SK-N-SH treated with all-trans-retinoic acid at 6 μM for 48 hours (cell line): ENCODE measurements at regions not wholly inside any gene's neighbourhood (a gene's known extent, or its start where the extent isn't known, plus 50 kb on each side); places are given as distances from the start of the nearest gene placed in this dataset.

Experiments used
- ATAC-seq: fragments of 200-7000 bp; cut with Tn5 transposase; 3 replicates; pipeline ENCODE4 v1.9.1; 2020; ENCODE audit warnings: mild to moderate bottlenecking, moderate library complexity
- ARNTL ChIP-seq: fragments of 450-650 bp; formaldehyde crosslinking; IDR thresholded peaks from 2 replicates; pipeline ENCODE4 v1.5.0; 2020; ENCODE audit warnings: low read depth, mild to moderate bottlenecking, moderate library complexity, borderline replicate concordance
- BACH2 ChIP-seq: fragments of 250-450 bp; sonication (Bioruptor Pico); IDR thresholded peaks from 2 replicates; pipeline ENCODE4 v1.9.0; 2021; ENCODE audit warnings: mild to moderate bottlenecking, borderline replicate concordance
- CREB5 ChIP-seq: fragments of 250-450 bp; sonication (Bioruptor Pico); IDR thresholded peaks from 2 replicates; pipeline ENCODE4 v1.5.1; 2020; ENCODE audit warnings: low read depth, mild to moderate bottlenecking, moderate library complexity
- CSDC2 ChIP-seq: fragments of 250-450 bp; sonication (Bioruptor Pico); IDR thresholded peaks from 2 replicates; pipeline ENCODE4 v1.5.0; 2020; ENCODE audit warnings: mild to moderate bottlenecking, moderate library complexity
- ESRRG ChIP-seq: fragments of 250-450 bp; sonication (Bioruptor Pico); IDR thresholded peaks from 2 replicates; pipeline ENCODE4 v1.6.1; 2021; ENCODE audit warnings: mild to moderate bottlenecking
- GLIS3 ChIP-seq: fragments of 250-450 bp; sonication (Bioruptor Pico); IDR thresholded peaks from 2 replicates; pipeline ENCODE4 v1.5.0; 2020; ENCODE audit warnings: mild to moderate bottlenecking, moderate library complexity
- ISL1 ChIP-seq: fragments of 250-450 bp; sonication (Bioruptor Pico); IDR thresholded peaks from 2 replicates; pipeline ENCODE4 v2.1.2; 2022; ENCODE audit warnings: mild to moderate bottlenecking, moderate library complexity
- OSR1 ChIP-seq: fragments of 250-450 bp; sonication (Bioruptor Pico); IDR thresholded peaks from 2 replicates; pipeline ENCODE4 v1.8.0; 2022; ENCODE audit warnings: moderate library complexity, mild to moderate bottlenecking, inconsistent platforms
- PATZ1 ChIP-seq: fragments of 250-450 bp; sonication (Bioruptor Pico); IDR thresholded peaks from 2 replicates; pipeline ENCODE4 v1.8.0; 2020; ENCODE audit warnings: mild to moderate bottlenecking, moderate library complexity, borderline replicate concordance
- PPARA ChIP-seq: fragments of 250-450 bp; sonication (Bioruptor Pico); IDR thresholded peaks from 2 replicates; pipeline ENCODE4 v1.5.0; 2020; ENCODE audit warnings: mild to moderate bottlenecking, borderline replicate concordance
- SNAI2 ChIP-seq: fragments of 250-450 bp; sonication (Bioruptor Pico); IDR thresholded peaks from 2 replicates; pipeline ENCODE4 v1.5.0; 2020; ENCODE audit warnings: mild to moderate bottlenecking, moderate library complexity
- TCF4 ChIP-seq: fragments of 250-450 bp; sonication (Bioruptor Pico); IDR thresholded peaks from 2 replicates; pipeline ENCODE4 v1.8.0; 2021; ENCODE audit warnings: mild to moderate bottlenecking, moderate library complexity, borderline replicate concordance
- TOX ChIP-seq: fragments of 250-450 bp; sonication (Bioruptor Pico); IDR thresholded peaks from 2 replicates; pipeline ENCODE4 v1.8.0; 2021; ENCODE audit warnings: mild to moderate bottlenecking, moderate library complexity, borderline replicate concordance
- TSHZ2 ChIP-seq: fragments of 250-450 bp; sonication (Bioruptor Pico); IDR thresholded peaks from 2 replicates; pipeline ENCODE4 v1.5.0; 2020; ENCODE audit warnings: mild to moderate bottlenecking, moderate library complexity
- ZC3H10 ChIP-seq: fragments of 250-450 bp; sonication (Bioruptor Pico); IDR thresholded peaks from 2 replicates; pipeline ENCODE4 v1.5.1; 2021; ENCODE audit warnings: mild to moderate bottlenecking, moderate library complexity
- ZFP3 ChIP-seq: fragments of 250-450 bp; sonication (Bioruptor Pico); IDR thresholded peaks from 2 replicates; pipeline ENCODE4 v1.5.0; 2020; ENCODE audit warnings: mild to moderate bottlenecking, moderate library complexity
- ZFP30 ChIP-seq: fragments of 450-650 bp; formaldehyde crosslinking; IDR thresholded peaks from 2 replicates; pipeline ENCODE4 v1.5.0; 2022; ENCODE audit warnings: mild to moderate bottlenecking, moderate library complexity
- ZNF565 ChIP-seq: fragments of 450-650 bp; formaldehyde crosslinking; conservative IDR thresholded peaks from 2 replicates; pipeline ENCODE4 v1.5.0; 2020; ENCODE audit warnings: low read depth, mild to moderate bottlenecking, moderate library complexity
- ZNF70 ChIP-seq: fragments of 450-650 bp; formaldehyde crosslinking; IDR thresholded peaks from 2 replicates; pipeline ENCODE4 v1.5.0; 2020; ENCODE audit warnings: mild to moderate bottlenecking, moderate library complexity
- ZNF8 ChIP-seq: fragments of 450-650 bp; formaldehyde crosslinking; IDR thresholded peaks from 2 replicates; pipeline ENCODE4 v1.5.0; 2020; ENCODE audit warnings: mild to moderate bottlenecking, moderate library complexity
- TF ChIP-seq, protein P1 (sequence below): fragments of 250-450 bp; sonication (Bioruptor Pico); IDR thresholded peaks from 2 replicates; pipeline ENCODE4 v1.8.0; 2021; ENCODE audit warnings: low read depth, mild to moderate bottlenecking, moderate library complexity, borderline replicate concordance

DNA sequence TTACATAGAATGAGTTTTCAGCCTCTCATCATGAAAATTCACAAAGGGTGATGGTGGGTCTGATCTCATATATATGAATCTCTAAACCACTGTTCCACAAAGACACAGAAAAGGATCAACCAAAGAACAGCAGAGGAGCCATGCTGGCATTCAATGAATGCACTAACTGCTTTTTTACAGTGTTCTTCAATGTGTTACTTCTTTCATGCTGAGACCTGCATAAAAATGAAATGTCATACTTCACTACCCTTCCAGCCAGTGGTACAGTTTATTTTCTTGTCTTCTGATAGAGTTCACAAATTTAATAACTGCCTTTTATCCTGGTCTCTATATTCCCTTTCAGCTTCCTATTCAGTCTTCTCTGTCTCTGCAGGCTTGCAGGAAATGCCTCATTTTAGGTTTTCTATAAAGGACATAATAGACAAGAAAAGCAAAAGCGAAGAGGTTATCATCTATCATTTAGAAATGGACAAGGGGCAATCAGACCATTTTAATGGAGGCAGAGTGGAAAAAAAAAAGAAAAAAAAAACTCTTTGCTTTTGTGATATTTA, 836.7 kb upstream of the FOXG1 start:
- TF ChIP-seq ZNF8 (no peak), TOX (no peak), ZNF565 (CRISPR knock-in tag) (no peak), PPARA (no peak), ZFP30 (no peak), ISL1 (CRISPR knock-in tag) (no peak), TCF4 (CRISPR knock-in tag) (no peak), OSR1 (CRISPR knock-in tag) (no peak), CREB5 (CRISPR knock-in tag) (no peak), ZC3H10 (CRISPR knock-in tag) (no peak), ZNF70 (no peak), CSDC2 (CRISPR knock-in tag) (no peak), TSHZ2 (CRISPR knock-in tag) (no peak), ZFP3 (CRISPR knock-in tag) (no peak), ARNTL (CRISPR knock-in tag) (no peak), ESRRG (CRISPR knock-in tag) (no peak), BACH2 (CRISPR knock-in tag) (no peak), GLIS3 (CRISPR knock-in tag) (no peak), PATZ1 (CRISPR knock-in tag) (no peak)
- TF ChIP-seq, protein P1, sequence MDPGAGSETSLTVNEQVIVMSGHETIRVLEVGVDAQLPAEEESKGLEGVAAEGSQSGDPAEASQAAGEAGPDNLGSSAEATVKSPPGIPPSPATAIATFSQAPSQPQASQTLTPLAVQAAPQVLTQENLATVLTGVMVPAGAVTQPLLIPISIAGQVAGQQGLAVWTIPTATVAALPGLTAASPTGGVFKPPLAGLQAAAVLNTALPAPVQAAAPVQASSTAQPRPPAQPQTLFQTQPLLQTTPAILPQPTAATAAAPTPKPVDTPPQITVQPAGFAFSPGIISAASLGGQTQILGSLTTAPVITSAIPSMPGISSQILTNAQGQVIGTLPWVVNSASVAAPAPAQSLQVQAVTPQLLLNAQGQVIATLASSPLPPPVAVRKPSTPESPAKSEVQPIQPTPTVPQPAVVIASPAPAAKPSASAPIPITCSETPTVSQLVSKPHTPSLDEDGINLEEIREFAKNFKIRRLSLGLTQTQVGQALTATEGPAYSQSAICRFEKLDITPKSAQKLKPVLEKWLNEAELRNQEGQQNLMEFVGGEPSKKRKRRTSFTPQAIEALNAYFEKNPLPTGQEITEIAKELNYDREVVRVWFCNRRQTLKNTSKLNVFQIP (CRISPR knock-in tag), result no peak
- ATAC-seq, result no peak

- ATAC-seq, result no peak
- TF ChIP-seq CSDC2 (CRISPR knock-in tag) (no peak), PATZ1 (CRISPR knock-in tag) (no peak), ZNF8 (no peak), ZFP3 (CRISPR knock-in tag) (no peak)
Observed at GRCh38 chr14:27938392-27938791, 828.2 kb upstream of the FOXG1 start.

GRCh38 chr14:27945512-27945911, 821.1 kb upstream of the FOXG1 start:
- no peak for ATAC-seq
- TF ChIP-seq SNAI2 (CRISPR knock-in tag), result no peak
- no peak for TF ChIP-seq ARNTL (CRISPR knock-in tag)
- no peak for TF ChIP-seq TCF4 (CRISPR knock-in tag)
- no peak for TF ChIP-seq BACH2 (CRISPR knock-in tag)
- TF ChIP-seq ZNF565 (CRISPR knock-in tag), result no peak
- TF ChIP-seq, protein P1 (CRISPR knock-in tag), result no peak
- TF ChIP-seq TOX, result no peak
- TF ChIP-seq GLIS3 (CRISPR knock-in tag), result no peak
- TF ChIP-seq TSHZ2 (CRISPR knock-in tag), result no peak
